GM19467 (cell line): ENCODE measurements at regions not wholly inside any gene's neighbourhood (a gene's known extent, or its start where the extent isn't known, plus 50 kb on each side); places are given as distances from the start of the nearest gene placed in this dataset.

Source experiments
- ATAC-seq: cut with Tn5 transposase; IDR thresholded peaks from one replicate; pipeline ENCODE4 v1.9.1; 2021; ENCODE audit warnings: mild to moderate bottlenecking, moderate library complexity; ENCODE audit not compliant: unreplicated experiment

GRCh38 chr18:73656691-73657090 lies 490.9 kb downstream of the FBXO15 start:
- no peak for ATAC-seq

DNA sequence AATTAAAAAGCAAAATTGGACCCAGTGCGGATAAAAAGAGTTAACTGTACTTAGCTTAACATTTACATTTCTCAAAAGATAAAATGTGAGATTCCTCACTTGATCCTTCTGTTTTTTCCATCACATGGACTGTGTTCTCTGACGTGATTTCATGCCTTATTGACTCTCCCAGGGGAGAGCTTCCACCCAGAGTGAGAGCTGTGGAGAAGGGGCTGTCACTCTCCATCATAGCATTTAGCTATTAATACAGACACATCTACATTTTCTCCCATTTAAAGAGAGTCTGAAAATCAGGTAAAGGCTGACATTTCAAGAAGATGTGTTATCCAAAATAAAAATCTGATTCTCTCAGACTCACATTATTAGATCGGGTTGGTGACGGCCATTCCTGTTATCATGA lies 493.8 kb downstream of the FBXO15 start:
- ATAC-seq: no peak

- no peak for ATAC-seq
These were observed 494.4 kb downstream of the FBXO15 start for GRCh38 chr18:73653251-73653650.

- ATAC-seq: no peak
These were observed 500.2 kb downstream of the FBXO15 start for GRCh38 chr18:73647391-73647790.

DNA sequence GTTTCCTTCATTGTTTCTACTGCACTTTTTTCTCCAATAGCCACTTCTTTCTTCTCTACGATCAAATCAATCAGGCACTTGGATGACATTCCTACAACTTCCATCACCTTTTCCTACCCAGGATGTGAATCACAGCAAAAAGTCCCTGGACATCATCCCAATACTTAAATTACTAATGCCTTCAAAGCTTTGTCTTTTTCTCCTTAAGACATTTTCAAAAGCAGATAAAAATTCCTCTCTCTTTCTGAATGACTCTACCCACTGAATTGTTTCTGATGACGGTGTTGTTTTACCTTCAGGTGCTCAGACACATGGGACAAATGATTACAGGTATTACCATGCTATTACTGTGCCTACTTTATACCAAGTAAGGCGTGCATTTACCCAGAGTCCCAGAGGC lies 500.9 kb downstream of the FBXO15 start:
- ATAC-seq: no peak

- ATAC-seq: no peak
These were observed 501.4 kb downstream of the FBXO15 start for GRCh38 chr18:73646196-73646595.

DNA sequence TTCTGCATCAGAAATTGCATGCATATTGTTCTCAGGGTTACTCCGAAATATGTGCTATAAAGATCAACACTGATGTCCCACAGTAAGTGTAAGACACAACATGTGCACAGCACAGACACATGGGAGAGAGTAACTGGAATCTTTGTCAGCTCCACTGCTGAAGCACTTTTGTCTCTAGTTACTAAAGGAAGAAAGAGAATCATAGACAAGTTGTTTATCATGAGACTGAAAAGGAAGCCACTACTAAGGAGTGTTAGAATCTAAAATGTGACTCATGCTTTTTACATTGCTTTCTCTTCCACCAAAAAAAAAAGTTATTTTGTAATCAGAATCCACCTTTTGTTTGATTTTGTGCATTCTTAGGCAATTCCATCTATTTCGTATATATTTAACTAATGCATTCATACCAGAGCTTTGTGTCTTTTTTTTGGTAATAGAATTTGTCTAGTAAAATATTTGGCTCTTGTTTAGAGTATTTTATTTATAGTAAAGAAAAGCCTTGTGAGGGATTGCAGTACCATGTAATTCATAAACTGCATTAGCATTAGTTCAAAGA lies 502.4 kb downstream of the FBXO15 start:
- ATAC-seq: no peak

DNA sequence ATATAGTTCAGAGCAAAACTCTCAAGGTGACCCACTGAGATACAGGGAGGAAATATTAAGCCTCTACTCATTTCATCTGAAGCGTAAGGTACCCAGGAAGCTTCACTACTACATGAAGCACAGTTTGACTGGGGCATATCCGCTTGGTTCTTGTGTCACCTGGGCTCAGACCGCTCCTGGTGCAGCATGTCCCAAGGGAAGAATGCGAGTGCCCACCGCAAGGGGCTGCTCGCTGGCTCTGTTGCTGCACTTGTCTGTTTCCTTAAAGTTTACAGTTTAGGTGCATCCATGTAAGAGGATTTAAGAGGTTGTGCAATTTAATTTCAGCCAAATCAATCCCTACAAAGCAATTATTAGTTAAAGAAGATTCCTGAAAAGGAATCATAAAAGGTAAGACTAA lies 507.8 kb downstream of the FBXO15 start:
- no peak for ATAC-seq

GRCh38 chr18:73638709-73639108 lies 508.9 kb downstream of the FBXO15 start:
- ATAC-seq: no peak

GRCh38 chr18:73636355-73636754 lies 511.3 kb downstream of the FBXO15 start:
- ATAC-seq: no peak

DNA sequence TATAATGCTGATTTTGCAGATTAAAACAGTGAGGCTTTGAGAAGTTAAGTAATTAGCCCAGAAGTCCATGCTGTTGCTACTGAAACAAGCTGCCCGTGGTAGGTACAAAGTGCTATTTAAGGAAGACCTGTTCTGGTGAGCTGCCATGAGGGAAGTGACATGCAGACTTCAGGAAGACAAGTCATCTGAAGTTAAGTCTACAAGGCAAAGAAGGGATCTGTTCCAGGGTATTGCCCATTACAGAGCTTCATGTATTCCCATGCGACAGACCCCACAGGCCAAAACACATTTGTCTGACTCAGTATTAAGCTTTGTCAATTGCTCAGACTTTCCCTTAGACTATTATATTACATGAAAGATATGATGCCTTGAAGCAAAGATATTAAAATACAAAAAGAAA lies 520.8 kb downstream of the FBXO15 start:
- no peak for ATAC-seq

DNA sequence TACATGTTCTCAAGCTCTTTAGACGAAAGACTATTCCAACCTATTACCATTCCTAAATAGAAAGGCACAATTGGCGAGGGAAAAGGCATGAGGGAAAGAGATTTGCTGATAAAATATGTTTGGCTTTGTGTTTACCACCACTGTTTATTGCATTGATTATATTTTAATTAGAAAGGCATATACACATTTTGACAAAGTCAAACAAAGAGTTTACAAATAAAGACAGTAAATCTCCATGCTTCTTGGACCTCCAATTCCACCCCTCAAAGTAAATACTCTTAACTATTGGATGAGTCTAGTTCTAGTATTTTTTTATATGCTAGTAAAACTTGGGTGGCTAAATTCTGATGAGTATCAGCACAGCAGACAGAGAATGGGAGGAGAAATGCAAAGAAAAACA lies 521.4 kb downstream of the FBXO15 start:
- ATAC-seq: no peak

GRCh38 chr18:73621091-73621490 lies 526.5 kb downstream of the FBXO15 start:
- ATAC-seq: no peak

GRCh38 chr18:73617981-73618380 lies 529.7 kb downstream of the FBXO15 start:
- no peak for ATAC-seq

DNA sequence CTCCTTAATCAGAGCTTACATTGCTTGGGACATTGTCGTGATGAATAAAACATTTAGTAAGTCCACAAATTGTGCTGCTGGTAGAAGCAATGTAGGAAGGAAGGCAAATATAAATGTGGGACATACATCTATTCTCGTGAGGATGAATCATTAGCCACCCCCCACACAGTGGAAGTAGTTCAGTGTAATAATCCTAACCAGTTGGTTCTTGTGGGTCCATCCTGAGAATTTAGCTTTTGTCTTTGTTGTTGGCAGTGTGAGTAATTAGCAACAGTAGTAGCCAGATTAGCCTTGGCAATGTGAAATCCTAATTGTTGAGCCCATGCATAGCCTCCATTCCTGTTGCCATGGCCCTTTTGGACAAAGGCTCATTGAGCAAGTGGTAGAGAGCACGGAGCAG lies 532.1 kb downstream of the FBXO15 start:
- no peak for ATAC-seq

- ATAC-seq: no peak
These were observed 532.8 kb downstream of the FBXO15 start for GRCh38 chr18:73614812-73615211.

- ATAC-seq: no peak
These were observed 533.8 kb downstream of the FBXO15 start for GRCh38 chr18:73613706-73614340.

- no peak for ATAC-seq
These were observed 549.6 kb downstream of the FBXO15 start for GRCh38 chr18:73597832-73598615.

GRCh38 chr18:73594749-73595148 lies 552.9 kb downstream of the FBXO15 start:
- ATAC-seq: no peak

GRCh38 chr18:73593207-73593606 lies 554.4 kb downstream of the FBXO15 start:
- ATAC-seq: no peak

- no peak for ATAC-seq
These were observed 556.7 kb downstream of the FBXO15 start for GRCh38 chr18:73590950-73591349.

DNA sequence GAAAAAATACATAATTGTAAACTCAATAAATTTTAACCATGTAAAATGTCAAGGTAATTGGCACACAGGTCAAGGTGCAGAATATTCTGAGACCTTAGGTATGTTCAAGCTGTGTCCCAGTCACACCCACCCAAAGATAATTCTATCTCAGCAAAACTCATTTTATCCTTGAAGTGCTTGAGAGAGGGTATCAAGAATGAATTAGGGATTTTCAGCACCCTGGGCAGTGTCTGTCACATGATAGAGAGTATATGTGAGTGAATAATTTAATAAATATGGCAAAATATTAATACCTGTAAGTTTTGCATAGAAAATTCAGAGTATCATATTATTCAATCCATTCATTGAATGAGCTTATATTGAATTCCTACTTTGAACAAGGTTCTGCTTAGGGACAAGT lies 567.9 kb downstream of the FBXO15 start:
- ATAC-seq: no peak
